ENCODE measurements at regions not wholly inside any gene's neighbourhood (a gene's known extent, or its start where the extent isn't known, plus 50 kb on each side); places are given as distances from the start of the nearest gene placed in this dataset.
A peak's percentile ranks its signal among the peaks of the same experiment; 100 is the strongest.

GRCh38 chrX:39981946-39982345 is 115.8 kb downstream of the BCOR start:
- no peaks in the 10 kb centered on the region for H3K27me3 ChIP-seq (ENCODE audit: control insufficient read depth, insufficient read depth, low read length)
- H3K4me3 ChIP-seq (ENCODE audit: insufficient read depth, low read depth, low read length) = no peak overlapping the region
- no peak for DNase-seq

GRCh38 chrX:39982948-39983347 is 114.8 kb downstream of the BCOR start:
- Histone ChIP-seq H3K4me3 (ENCODE audit: insufficient read depth, low read depth, low read length) (no peak overlapping the region), H3K27me3 (ENCODE audit: control insufficient read depth, insufficient read depth, low read length) (no peaks in the 10 kb centered on the region), H3K36me3 (replicated peaks; ENCODE audit: control insufficient read depth, insufficient read depth, low read length) (no peaks in the 10 kb centered on the region)
- DNase-seq = no peak

More at GRCh38 chrX:39981946-39982345, 115.8 kb downstream of the BCOR start:
- H3K36me3 ChIP-seq (replicated peaks; ENCODE audit: control insufficient read depth, insufficient read depth, low read length) = no peaks in the 10 kb centered on the region

- Histone ChIP-seq H3K4me3 (ENCODE audit: insufficient read depth, low read depth, low read length) (no peak overlapping the region), H3K27me3 (ENCODE audit: control insufficient read depth, insufficient read depth, low read length) (no peaks in the 10 kb centered on the region), H3K36me3 (replicated peaks; ENCODE audit: control insufficient read depth, insufficient read depth, low read length) (no peaks in the 10 kb centered on the region)
- DNase-seq = no peak
Measured at GRCh38 chrX:39983715-39984114, 114.0 kb downstream of the BCOR start.

GRCh38 chrX:39984191-39984956 is 113.4 kb downstream of the BCOR start:
- DNase-seq = peak; percentile 21
- no peaks in the 10 kb centered on the region for H3K36me3 ChIP-seq (replicated peaks; ENCODE audit: control insufficient read depth, insufficient read depth, low read length)
- no peaks in the 10 kb centered on the region for H3K27me3 ChIP-seq (ENCODE audit: control insufficient read depth, insufficient read depth, low read length)
- no peak overlapping the region for H3K4me3 ChIP-seq (ENCODE audit: insufficient read depth, low read depth, low read length)

- no peaks in the 10 kb centered on the region for H3K36me3 ChIP-seq (replicated peaks; ENCODE audit: control insufficient read depth, insufficient read depth, low read length)
- H3K4me3 ChIP-seq (ENCODE audit: insufficient read depth, low read depth, low read length) = no peak overlapping the region
- no peaks in the 10 kb centered on the region for H3K27me3 ChIP-seq (ENCODE audit: control insufficient read depth, insufficient read depth, low read length)
- no peak for DNase-seq
Measured at GRCh38 chrX:39985071-39985470, 112.7 kb downstream of the BCOR start.

GRCh38 chrX:39985551-39985950 is 112.2 kb downstream of the BCOR start:
- DNase-seq = no peak
- Histone ChIP-seq H3K36me3 (replicated peaks; ENCODE audit: control insufficient read depth, insufficient read depth, low read length) (no peaks in the 10 kb centered on the region), H3K4me3 (ENCODE audit: insufficient read depth, low read depth, low read length) (no peak overlapping the region), H3K27me3 (ENCODE audit: control insufficient read depth, insufficient read depth, low read length) (no peaks in the 10 kb centered on the region)

GRCh38 chrX:39988496-39988895 is 109.3 kb downstream of the BCOR start:
- Histone ChIP-seq H3K27me3 (ENCODE audit: control insufficient read depth, insufficient read depth, low read length) (no peaks in the 10 kb centered on the region), H3K36me3 (replicated peaks; ENCODE audit: control insufficient read depth, insufficient read depth, low read length) (no peaks in the 10 kb centered on the region), H3K4me3 (ENCODE audit: insufficient read depth, low read depth, low read length) (no peak overlapping the region)
- no peak for DNase-seq

GRCh38 chrX:39990388-39990787 is 107.4 kb downstream of the BCOR start:
- DNase-seq = no peak
- Histone ChIP-seq H3K4me3 (ENCODE audit: insufficient read depth, low read depth, low read length) (no peak overlapping the region), H3K36me3 (replicated peaks; ENCODE audit: control insufficient read depth, insufficient read depth, low read length) (no peaks in the 10 kb centered on the region), H3K27me3 (ENCODE audit: control insufficient read depth, insufficient read depth, low read length) (no peaks in the 10 kb centered on the region)

- Histone ChIP-seq H3K4me3 (ENCODE audit: insufficient read depth, low read depth, low read length) (no peak overlapping the region), H3K36me3 (replicated peaks; ENCODE audit: control insufficient read depth, insufficient read depth, low read length) (no peaks in the 10 kb centered on the region), H3K27me3 (ENCODE audit: control insufficient read depth, insufficient read depth, low read length) (no peaks in the 10 kb centered on the region)
- no peak for DNase-seq
Measured at GRCh38 chrX:39992300-39992699, 105.5 kb downstream of the BCOR start.

GRCh38 chrX:39995457-39995856 is 102.3 kb downstream of the BCOR start:
- Histone ChIP-seq H3K27me3 (ENCODE audit: control insufficient read depth, insufficient read depth, low read length) (no peaks in the 10 kb centered on the region), H3K4me3 (ENCODE audit: insufficient read depth, low read depth, low read length) (no peak overlapping the region), H3K36me3 (replicated peaks; ENCODE audit: control insufficient read depth, insufficient read depth, low read length) (no peaks in the 10 kb centered on the region)
- peak; percentile 43 for DNase-seq

GRCh38 chrX:39996536-39996935 is 101.2 kb downstream of the BCOR start:
- no peak overlapping the region for H3K4me3 ChIP-seq (ENCODE audit: insufficient read depth, low read depth, low read length)
- H3K27me3 ChIP-seq (ENCODE audit: control insufficient read depth, insufficient read depth, low read length) = no peaks in the 10 kb centered on the region
- DNase-seq = peak; percentile 13
- no peaks in the 10 kb centered on the region for H3K36me3 ChIP-seq (replicated peaks; ENCODE audit: control insufficient read depth, insufficient read depth, low read length)

GRCh38 chrX:39998636-39999406 is 98.9 kb downstream of the BCOR start:
- Histone ChIP-seq H3K36me3 (replicated peaks; ENCODE audit: control insufficient read depth, insufficient read depth, low read length) (no peaks in the 10 kb centered on the region), H3K27me3 (ENCODE audit: control insufficient read depth, insufficient read depth, low read length) (no peaks in the 10 kb centered on the region; the same call in 1 of the 2 replicates), H3K4me3 (ENCODE audit: insufficient read depth, low read depth, low read length) (no peak overlapping the region)
- DNase-seq = no peak

Data from H7 (cell line).